ENCODE measurements at regions not wholly inside any gene's neighbourhood (a gene's known extent, or its start where the extent isn't known, plus 50 kb on each side); places are given as distances from the start of the nearest gene placed in this dataset.

- DNase-seq: no peak
Observed at GRCh38 chr2:75790814-75791467, 80.2 kb upstream of the GCFC2 start.

- DNase-seq: no peak
Observed at GRCh38 chr2:75790121-75790813, 79.6 kb upstream of the GCFC2 start.

GRCh38 chr2:75788902-75789301 is 78.2 kb upstream of the GCFC2 start:
- DNase-seq: no peak

GRCh38 chr2:75788154-75788553 is 77.4 kb upstream of the GCFC2 start:
- DNase-seq: no peak

GRCh38 chr2:75787532-75788132 is 76.9 kb upstream of the GCFC2 start:
- DNase-seq: peak; percentile 50

- no peak for DNase-seq
Observed at GRCh38 chr2:75775311-75775823, 64.7 kb upstream of the GCFC2 start.

- no peak for DNase-seq
Observed at GRCh38 chr2:75772908-75773630, 62.4 kb upstream of the GCFC2 start.

GRCh38 chr2:75765798-75766197 is 55.1 kb upstream of the GCFC2 start:
- DNase-seq: no peak

- no peak for DNase-seq
Observed at GRCh38 chr2:75764611-75765010, 53.9 kb upstream of the GCFC2 start.

Data from NCI-H1105 (cell line).